ENCODE measurements at regions not wholly inside any gene's neighbourhood (a gene's known extent, or its start where the extent isn't known, plus 50 kb on each side); places are given as distances from the start of the nearest gene placed in this dataset.

- Mint-ChIP-seq H3K4me3 (no peak overlapping the region), H3K36me3 (ENCODE audit: insufficient read depth in 1 of 3, low read depth in 3 of 3) (no peaks in the 10 kb centered on the region; a peak in 1 of 7 replicates), H3K27ac (no peak overlapping the region; a peak in 1 of 7 replicates), H3K27me3 (ENCODE audit: low read depth) (peaks cover 6% of the 10 kb centered on the region), H3K9me3 (no peaks in the 10 kb centered on the region), H3K4me1 (peaks cover 5 to 14% of the 10 kb centered on the region in 2 experiments)
- Histone ChIP-seq H2BK20ac (ENCODE audit: low read depth, low read length, poor library complexity, severe bottlenecking) (no peak overlapping the region), H4K5ac (ENCODE audit: insufficient read length, low read depth, low read length) (no peak overlapping the region), H2BK12ac (ENCODE audit: insufficient read length, low read depth, low read length) (no peak overlapping the region), H3K23ac (ENCODE audit: insufficient read length, low read depth, low read length) (no peak overlapping the region), H3K23me2 (ENCODE audit: insufficient read length, low read depth, low read length, poor library complexity, severe bottlenecking) (no peaks in the 10 kb centered on the region), H4K20me1 (ENCODE audit: control insufficient read depth, insufficient read depth, insufficient read length) (no peaks in the 10 kb centered on the region), H4K91ac (ENCODE audit: insufficient read length, low read depth, low read length) (no peak overlapping the region), H2AFZ (ENCODE audit: low read length) (no peak overlapping the region), H3K27me3 (ENCODE audit: insufficient read depth, low read length) (no peaks in the 10 kb centered on the region), H3K18ac (ENCODE audit: insufficient read length, low read depth, low read length) (no peak overlapping the region), H3K9me3 (ENCODE audit: control insufficient read depth, low read depth, low read length) (no peaks in the 10 kb centered on the region), H3K79me2 (ENCODE audit: insufficient read depth, low read length) (no peaks in the 10 kb centered on the region), H3K14ac (ENCODE audit: insufficient read depth, low read length) (no peak overlapping the region), H3K9ac (ENCODE audit: extremely low read depth, insufficient read length, low read length) (no peak overlapping the region), H3K27ac (ENCODE audit: insufficient read length, low read depth, low read length) (no peak overlapping the region), H3K56ac (ENCODE audit: insufficient read length, low read depth, low read length) (no peak overlapping the region), H3K79me1 (ENCODE audit: insufficient read depth, low read depth, low read length, poor library complexity, severe bottlenecking) (no peaks in the 10 kb centered on the region), H3K4me1 (ENCODE audit: insufficient read depth, low read length) (no peaks in the 10 kb centered on the region), H2BK15ac (ENCODE audit: low read depth, low read length) (no peak overlapping the region), H3T11ph (ENCODE audit: low read length) (no peak overlapping the region), H2AK5ac (ENCODE audit: insufficient read length, low read length) (no peak overlapping the region), H2BK5ac (ENCODE audit: insufficient read length, low read length) (no peak overlapping the region), H2BK120ac (ENCODE audit: low read depth, low read length, poor library complexity, severe bottlenecking) (no peak overlapping the region), H3K4me2 (ENCODE audit: insufficient read depth, insufficient read length, low read length) (no peak overlapping the region), H3K4ac (ENCODE audit: low read depth, low read length) (no peak overlapping the region), H4K8ac (replicated peaks; ENCODE audit: insufficient read length, low read depth, low read length) (no peak overlapping the region)
- no CpG with 5 or more reads among the region's 3 CpGs for WGBS (ENCODE audit: extremely low coverage, insufficient read length, low lambda C conversion rate)
- no peak for DNase-seq
- no peak for TF ChIP-seq CTCF (conservative IDR thresholded peaks at IDR 0.05)
These were observed 69.1 kb upstream of the CD82 start for GRCh38 chr11:44496391-44496790.
